Progenitor cell of endocrine pancreas (in vitro differentiated cells): ENCODE measurements at regions not wholly inside any gene's neighbourhood (a gene's known extent, or its start where the extent isn't known, plus 50 kb on each side); places are given as distances from the start of the nearest gene placed in this dataset.

Source experiments
- DNase-seq: peaks from one replicate; pipeline ENCODE4 v3.0.0; 2021; ENCODE audit warnings: low spot score; ENCODE audit not compliant: unreplicated experiment
- H3K27ac Mint-ChIP-seq: 2 replicates; pipeline ENCODE4 v1.8.0; 2021; ENCODE audit warnings: mild to moderate bottlenecking, moderate library complexity, mixed read lengths
- H3K27me3 Mint-ChIP-seq: 2 replicates; pipeline ENCODE4 v1.8.0; 2021; ENCODE audit warnings: mixed read lengths
- H3K36me3 Mint-ChIP-seq: 2 replicates; pipeline ENCODE4 v1.8.0; 2022; ENCODE audit warnings: mixed read lengths; ENCODE audit not compliant: insufficient read depth
- H3K4me1 Mint-ChIP-seq: 2 replicates; pipeline ENCODE4 v1.8.0; 2021; ENCODE audit warnings: low read depth, mixed read lengths
- H3K4me3 Mint-ChIP-seq: 2 replicates; pipeline ENCODE4 v1.8.0; 2021; ENCODE audit warnings: low read depth, mild to moderate bottlenecking, moderate library complexity, mixed read lengths
- H3K9me3 Mint-ChIP-seq: 2 replicates; pipeline ENCODE4 v1.8.0; 2021; ENCODE audit warnings: low read depth, mixed read lengths
- TF ChIP-seq, protein P1 (sequence below): fragments of 200-600 bp; sonication (generic); IDR thresholded peaks from one replicate; pipeline ENCODE4 v1.5.0; 2021; ENCODE audit warnings: antibody characterized with exemption, mild to moderate bottlenecking; ENCODE audit not compliant: unreplicated experiment

GRCh38 chr1:93738926-93739325, 57.3 kb upstream of the BCAR3 start:
- DNase-seq, result no peak
- TF ChIP-seq, protein P1, sequence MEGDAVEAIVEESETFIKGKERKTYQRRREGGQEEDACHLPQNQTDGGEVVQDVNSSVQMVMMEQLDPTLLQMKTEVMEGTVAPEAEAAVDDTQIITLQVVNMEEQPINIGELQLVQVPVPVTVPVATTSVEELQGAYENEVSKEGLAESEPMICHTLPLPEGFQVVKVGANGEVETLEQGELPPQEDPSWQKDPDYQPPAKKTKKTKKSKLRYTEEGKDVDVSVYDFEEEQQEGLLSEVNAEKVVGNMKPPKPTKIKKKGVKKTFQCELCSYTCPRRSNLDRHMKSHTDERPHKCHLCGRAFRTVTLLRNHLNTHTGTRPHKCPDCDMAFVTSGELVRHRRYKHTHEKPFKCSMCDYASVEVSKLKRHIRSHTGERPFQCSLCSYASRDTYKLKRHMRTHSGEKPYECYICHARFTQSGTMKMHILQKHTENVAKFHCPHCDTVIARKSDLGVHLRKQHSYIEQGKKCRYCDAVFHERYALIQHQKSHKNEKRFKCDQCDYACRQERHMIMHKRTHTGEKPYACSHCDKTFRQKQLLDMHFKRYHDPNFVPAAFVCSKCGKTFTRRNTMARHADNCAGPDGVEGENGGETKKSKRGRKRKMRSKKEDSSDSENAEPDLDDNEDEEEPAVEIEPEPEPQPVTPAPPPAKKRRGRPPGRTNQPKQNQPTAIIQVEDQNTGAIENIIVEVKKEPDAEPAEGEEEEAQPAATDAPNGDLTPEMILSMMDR, result no peak
- no peak overlapping the region for H3K4me3 Mint-ChIP-seq
- no peaks in the 10 kb centered on the region for H3K9me3 Mint-ChIP-seq
- no peak overlapping the region for H3K27ac Mint-ChIP-seq
- no peaks in the 10 kb centered on the region for H3K36me3 Mint-ChIP-seq
- H3K4me1 Mint-ChIP-seq, result no peaks in the 10 kb centered on the region
- H3K27me3 Mint-ChIP-seq, result peaks cover 4% of the 10 kb centered on the region

GRCh38 chr1:93738075-93738622, 56.5 kb upstream of the BCAR3 start:
- H3K36me3 Mint-ChIP-seq, result no peaks in the 10 kb centered on the region
- H3K4me1 Mint-ChIP-seq, result peaks cover 2% of the 10 kb centered on the region
- peaks cover 4% of the 10 kb centered on the region for H3K27me3 Mint-ChIP-seq
- H3K27ac Mint-ChIP-seq, result no peak overlapping the region
- H3K9me3 Mint-ChIP-seq, result no peaks in the 10 kb centered on the region
- TF ChIP-seq, protein P1, result no peak
- DNase-seq, result no peak
- no peak overlapping the region for H3K4me3 Mint-ChIP-seq

DNA sequence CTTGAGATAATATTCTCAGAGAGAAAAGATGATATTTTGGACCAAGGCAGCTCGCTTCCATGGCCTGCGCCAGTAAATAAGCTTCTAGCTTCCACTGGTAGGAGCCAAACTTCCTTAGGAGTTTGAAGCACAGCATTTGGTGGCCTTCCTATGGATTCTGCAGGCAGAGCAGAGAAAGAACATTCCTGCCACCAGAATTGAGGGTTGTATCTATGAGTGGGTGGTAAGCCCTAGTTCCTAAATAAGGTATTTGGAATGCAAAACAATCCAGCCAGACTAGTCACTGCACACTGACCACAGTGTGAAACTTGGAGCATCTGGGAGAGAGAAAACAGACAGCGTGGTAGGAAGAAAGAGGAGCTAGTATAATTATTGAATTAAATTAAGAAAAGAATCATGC, 54.1 kb upstream of the BCAR3 start:
- no peak overlapping the region for H3K27ac Mint-ChIP-seq
- no peaks in the 10 kb centered on the region for H3K36me3 Mint-ChIP-seq
- peaks cover 8% of the 10 kb centered on the region for H3K27me3 Mint-ChIP-seq
- H3K4me3 Mint-ChIP-seq, result no peak overlapping the region
- no peak for DNase-seq
- peaks cover 3% of the 10 kb centered on the region for H3K4me1 Mint-ChIP-seq
- H3K9me3 Mint-ChIP-seq, result no peaks in the 10 kb centered on the region
- TF ChIP-seq, protein P1, result no peak

DNA sequence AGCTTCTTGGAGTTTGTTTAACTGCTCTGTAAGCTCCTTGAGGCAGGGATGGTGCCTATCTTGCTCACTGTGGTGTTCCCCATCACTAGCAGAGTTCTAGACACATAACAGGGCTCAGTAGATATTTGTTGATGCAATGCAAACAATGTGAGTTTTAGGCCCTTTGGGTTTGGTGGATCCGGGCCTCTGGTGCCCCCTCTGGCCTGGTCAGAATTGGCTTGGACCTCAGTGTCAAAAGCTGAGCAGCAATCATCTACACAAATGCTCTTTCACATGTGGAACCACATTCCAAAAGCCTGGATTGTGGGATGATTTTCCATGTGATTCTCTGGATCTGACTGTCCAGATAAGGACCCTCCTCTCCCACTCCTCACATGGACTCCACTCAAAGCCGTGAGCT, 53.4 kb upstream of the BCAR3 start:
- TF ChIP-seq, protein P1, result no peak
- DNase-seq, result no peak
- no peak overlapping the region for H3K27ac Mint-ChIP-seq
- peaks cover 11% of the 10 kb centered on the region for H3K27me3 Mint-ChIP-seq
- no peaks in the 10 kb centered on the region for H3K36me3 Mint-ChIP-seq
- peaks cover 3% of the 10 kb centered on the region for H3K4me1 Mint-ChIP-seq
- no peaks in the 10 kb centered on the region for H3K9me3 Mint-ChIP-seq
- no peak overlapping the region for H3K4me3 Mint-ChIP-seq

DNA sequence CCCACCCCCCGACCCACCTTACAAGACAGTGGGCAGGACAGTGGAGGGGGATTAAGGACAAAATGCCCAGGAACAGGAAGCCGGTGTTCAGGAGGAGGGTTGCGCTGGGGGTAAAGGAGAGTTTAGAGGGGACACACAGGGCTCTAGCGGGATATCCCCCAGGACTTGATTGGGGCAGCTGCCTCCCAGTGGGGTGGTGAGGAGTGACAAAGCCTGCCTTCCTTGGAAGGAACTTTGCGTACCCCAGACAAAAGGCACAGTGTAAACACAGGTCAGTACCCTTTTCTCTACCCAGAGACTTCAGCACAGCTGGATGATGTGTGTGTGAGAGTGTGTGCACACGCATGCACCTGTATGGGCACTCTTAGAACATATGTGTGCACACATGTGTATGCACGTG, 51.7 kb upstream of the BCAR3 start:
- Mint-ChIP-seq H3K27ac (no peak overlapping the region), H3K36me3 (no peaks in the 10 kb centered on the region), H3K9me3 (no peaks in the 10 kb centered on the region), H3K4me1 (peaks cover 3% of the 10 kb centered on the region), H3K4me3 (no peak overlapping the region), H3K27me3 (peaks cover 11% of the 10 kb centered on the region)
- TF ChIP-seq, protein P1, result no peak
- DNase-seq, result no peak
